ENCODE measurements at regions not wholly inside any gene's neighbourhood (a gene's known extent, or its start where the extent isn't known, plus 50 kb on each side); places are given as distances from the start of the nearest gene placed in this dataset.

- no peaks in the 10 kb centered on the region for H3K4me1 ChIP-seq
- DNase-seq (ENCODE audit: low read depth in 1 of 2, low spot score in 1 of 2) (no peak), FAIRE-seq (no peak), ATAC-seq (no peak)
- 62% methylated on average over 2 of the region's 2 CpGs for WGBS (ENCODE audit: missing lambda C conversion rate)
- H3K27ac ChIP-seq: no peak overlapping the region
- no peaks in the 10 kb centered on the region for H3K9me3 ChIP-seq
- CTCF ChIA-PET: no interaction called here
- POLR2A ChIA-PET: no interaction called here
- H3K4me2 ChIP-seq: no peak overlapping the region
- TF ChIP-seq HDAC2 (IDR thresholded peaks at IDR 0.05) (no peak), HOXB5 (CRISPR knock-in tag; IDR thresholded peaks at IDR 0.05) (no peak), FOSB (CRISPR knock-in tag; IDR thresholded peaks at IDR 0.05) (no peak), HOXB13 (CRISPR knock-in tag; IDR thresholded peaks at IDR 0.05; ENCODE audit: low read depth) (no peak), HEYL (CRISPR knock-in tag; IDR thresholded peaks at IDR 0.05) (no peak), PHF8 (IDR thresholded peaks at IDR 0.05; ENCODE audit: borderline replicate concordance, low read depth) (no peak)
- TF ChIP-seq, protein P1, sequence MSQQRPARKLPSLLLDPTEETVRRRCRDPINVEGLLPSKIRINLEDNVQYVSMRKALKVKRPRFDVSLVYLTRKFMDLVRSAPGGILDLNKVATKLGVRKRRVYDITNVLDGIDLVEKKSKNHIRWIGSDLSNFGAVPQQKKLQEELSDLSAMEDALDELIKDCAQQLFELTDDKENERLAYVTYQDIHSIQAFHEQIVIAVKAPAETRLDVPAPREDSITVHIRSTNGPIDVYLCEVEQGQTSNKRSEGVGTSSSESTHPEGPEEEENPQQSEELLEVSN (IDR thresholded peaks at IDR 0.05; ENCODE audit: borderline replicate concordance, low read depth): no peak
- H3K4me3 ChIP-seq: no peak overlapping the region
Measured at GRCh38 chr3:152922554-152922953, 87.6 kb downstream of the P2RY1 start.

GRCh38 chr3:152927131-152927530, 92.2 kb downstream of the P2RY1 start:
- ChIA-PET POLR2A (no interaction called here), CTCF (interaction anchor here (1.1 kb wide), 1 partner anchor 9 kb away, joined by 3 read pairs; no protein-coding TSS in a partner anchor)
- no peak for DNase-seq (ENCODE audit: low read depth in 1 of 2, low spot score in 1 of 2)
- Histone ChIP-seq H3K9me3 (no peaks in the 10 kb centered on the region), H3K27ac (no peak overlapping the region), H3K4me1 (no peaks in the 10 kb centered on the region), H3K4me3 (no peak overlapping the region), H3K4me2 (no peak overlapping the region)
- ATAC-seq: no peak
- TF ChIP-seq HOXA7 (CRISPR knock-in tag; IDR thresholded peaks at IDR 0.05) (no peak), CEBPB (IDR thresholded peaks at IDR 0.05) (no peak), NFE2L2 (conservative IDR thresholded peaks at IDR 0.05; ENCODE audit: low read length) (no peak), USF2 (IDR thresholded peaks at IDR 0.05) (no peak), PHF8 (IDR thresholded peaks at IDR 0.05; ENCODE audit: borderline replicate concordance, low read depth) (no peak)
- FAIRE-seq: no peak
- 33% methylated on average over 3 of the region's 3 CpGs for WGBS (ENCODE audit: missing lambda C conversion rate)

- POLR2A ChIA-PET: no interaction called here
Measured at GRCh38 chr3:152930516-152930915, 95.6 kb downstream of the P2RY1 start.

More at GRCh38 chr3:152930516-152930915, 95.6 kb downstream of the P2RY1 start:
- DNase-seq (ENCODE audit: low read depth in 1 of 2, low spot score in 1 of 2) (no peak), FAIRE-seq (no peak), ATAC-seq (no peak)
- WGBS (ENCODE audit: missing lambda C conversion rate): 57% methylated on average over 2 of the region's 2 CpGs
- no peak overlapping the region for H3K4me3 ChIP-seq
- CTCF ChIA-PET: no interaction called here
- no peak overlapping the region for H3K4me2 ChIP-seq
- TF ChIP-seq EP300 (IDR thresholded peaks at IDR 0.05): no peak
- TF ChIP-seq MYC (IDR thresholded peaks at IDR 0.05; ENCODE audit: borderline replicate concordance, low read length): no peak
- TF ChIP-seq, protein P2, sequence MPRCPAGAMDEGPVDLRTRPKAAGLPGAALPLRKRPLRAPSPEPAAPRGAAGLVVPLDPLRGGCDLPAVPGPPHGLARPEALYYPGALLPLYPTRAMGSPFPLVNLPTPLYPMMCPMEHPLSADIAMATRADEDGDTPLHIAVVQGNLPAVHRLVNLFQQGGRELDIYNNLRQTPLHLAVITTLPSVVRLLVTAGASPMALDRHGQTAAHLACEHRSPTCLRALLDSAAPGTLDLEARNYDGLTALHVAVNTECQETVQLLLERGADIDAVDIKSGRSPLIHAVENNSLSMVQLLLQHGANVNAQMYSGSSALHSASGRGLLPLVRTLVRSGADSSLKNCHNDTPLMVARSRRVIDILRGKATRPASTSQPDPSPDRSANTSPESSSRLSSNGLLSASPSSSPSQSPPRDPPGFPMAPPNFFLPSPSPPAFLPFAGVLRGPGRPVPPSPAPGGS (IDR thresholded peaks at IDR 0.05): no peak
- TF ChIP-seq REST (IDR thresholded peaks at IDR 0.05): no peak
- no peak for TF ChIP-seq RNF2 (IDR thresholded peaks at IDR 0.05; ENCODE audit: borderline replicate concordance, low read depth)
- TF ChIP-seq POLR2AphosphoS2 (conservative IDR thresholded peaks at IDR 0.05; ENCODE audit: low read length): no peak
- no peak for TF ChIP-seq CHD4 (IDR thresholded peaks at IDR 0.05; ENCODE audit: borderline replicate concordance)
- no peak for TF ChIP-seq POLR2A (IDR thresholded peaks at IDR 0.05; ENCODE audit: low read length)
- no peak for TF ChIP-seq SMC3 (IDR thresholded peaks at IDR 0.05)
- no peak for TF ChIP-seq KDM5A (IDR thresholded peaks at IDR 0.05)
- TF ChIP-seq CEBPB (IDR thresholded peaks at IDR 0.05): no peak
- no peak for TF ChIP-seq TFCP2L1 (CRISPR knock-in tag; IDR thresholded peaks at IDR 0.05)
- H3K9me3 ChIP-seq: no peaks in the 10 kb centered on the region
- H3K4me1 ChIP-seq: no peaks in the 10 kb centered on the region
- H3K27ac ChIP-seq: no peak overlapping the region
